ENCODE measurements at regions not wholly inside any gene's neighbourhood (a gene's known extent, or its start where the extent isn't known, plus 50 kb on each side); places are given as distances from the start of the nearest gene placed in this dataset.
"Not testable (repeated sequence)": the region's sequence is repeated elsewhere in the genome, so short reads cannot be mapped to it uniquely, and the experiment has no call there.

DNA sequence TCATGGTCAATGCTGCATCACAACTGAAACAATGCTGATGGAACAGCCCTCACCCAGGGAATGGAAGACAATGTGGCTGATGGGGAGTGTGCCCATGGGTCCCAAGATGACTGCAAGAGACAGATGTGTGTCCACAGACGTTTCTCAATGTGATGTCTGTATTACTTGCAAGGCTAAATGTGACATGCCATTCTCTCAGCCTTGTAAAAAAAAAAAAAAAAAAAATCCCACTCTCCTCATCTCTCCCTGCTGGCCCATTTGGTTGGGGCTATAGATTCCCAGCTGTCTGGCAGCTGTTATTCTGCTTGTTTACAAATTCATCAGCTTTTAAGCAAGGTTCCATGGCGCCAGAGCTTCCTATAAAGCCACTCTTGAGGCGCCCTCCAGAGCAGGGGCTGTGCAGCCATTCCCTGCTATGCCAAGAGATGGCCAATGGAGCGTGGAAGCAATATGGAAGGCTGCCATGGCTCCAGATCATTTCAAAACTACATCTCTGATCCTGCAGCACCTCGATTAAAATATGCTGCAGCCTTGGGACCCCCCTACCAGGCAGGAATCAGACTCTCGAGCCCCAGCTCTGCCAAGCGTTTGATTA is 294.8 kb downstream of the FOXO1 start:
- WGBS (ENCODE audit: insufficient coverage, low coverage, low lambda C conversion rate, missing lambda C conversion rate), result 84% methylated on average over 4 of the region's 7 CpGs
- intact Hi-C loops (cut with DNase I), result no loop called here
- ATAC-seq (no peak), DNase-seq (no peak)
- no peak for TF ChIP-seq POLR2A (IDR thresholded peaks at IDR 0.05)
- TF ChIP-seq, protein P1, sequence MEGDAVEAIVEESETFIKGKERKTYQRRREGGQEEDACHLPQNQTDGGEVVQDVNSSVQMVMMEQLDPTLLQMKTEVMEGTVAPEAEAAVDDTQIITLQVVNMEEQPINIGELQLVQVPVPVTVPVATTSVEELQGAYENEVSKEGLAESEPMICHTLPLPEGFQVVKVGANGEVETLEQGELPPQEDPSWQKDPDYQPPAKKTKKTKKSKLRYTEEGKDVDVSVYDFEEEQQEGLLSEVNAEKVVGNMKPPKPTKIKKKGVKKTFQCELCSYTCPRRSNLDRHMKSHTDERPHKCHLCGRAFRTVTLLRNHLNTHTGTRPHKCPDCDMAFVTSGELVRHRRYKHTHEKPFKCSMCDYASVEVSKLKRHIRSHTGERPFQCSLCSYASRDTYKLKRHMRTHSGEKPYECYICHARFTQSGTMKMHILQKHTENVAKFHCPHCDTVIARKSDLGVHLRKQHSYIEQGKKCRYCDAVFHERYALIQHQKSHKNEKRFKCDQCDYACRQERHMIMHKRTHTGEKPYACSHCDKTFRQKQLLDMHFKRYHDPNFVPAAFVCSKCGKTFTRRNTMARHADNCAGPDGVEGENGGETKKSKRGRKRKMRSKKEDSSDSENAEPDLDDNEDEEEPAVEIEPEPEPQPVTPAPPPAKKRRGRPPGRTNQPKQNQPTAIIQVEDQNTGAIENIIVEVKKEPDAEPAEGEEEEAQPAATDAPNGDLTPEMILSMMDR (IDR thresholded peaks at IDR 0.05), result no peak
- H3K4me1 ChIP-seq, result peaks cover 0 to 14% (median 5%) of the 10 kb centered on the region in 4 donors
- no peaks in the 10 kb centered on the region for H3K27me3 ChIP-seq
- H3K4me3 ChIP-seq, result no peak overlapping the region
- no peaks in the 10 kb centered on the region for H3K9me3 ChIP-seq
- H3K36me3 ChIP-seq, result no peaks in the 10 kb centered on the region
- H3K27ac ChIP-seq, result no peak overlapping the region

DNA sequence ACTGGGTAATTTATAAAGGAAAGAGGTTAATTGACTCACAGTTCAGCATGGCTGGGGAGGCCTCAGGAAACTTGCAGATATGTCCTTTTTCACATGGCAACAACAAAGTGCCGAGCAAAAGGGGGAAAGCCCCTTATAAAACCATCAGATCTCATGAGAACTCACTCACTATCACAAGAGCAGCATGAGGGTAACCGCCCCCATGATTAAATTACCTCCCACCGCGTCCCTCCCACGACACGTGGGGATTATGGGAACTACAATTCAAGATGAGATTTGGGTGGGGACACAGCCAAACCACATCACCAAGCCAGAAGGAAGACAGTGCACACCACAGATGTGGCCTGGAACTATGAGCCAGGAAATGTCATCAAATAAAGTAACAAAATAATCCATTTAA is 292.8 kb downstream of the FOXO1 start:
- H3K4me1 ChIP-seq; H3K4me3 ChIP-seq; ATAC-seq; intact Hi-C loops (cut with DNase I); H3K9me3 ChIP-seq; H3K36me3 ChIP-seq; H3K27ac ChIP-seq; DNase-seq; H3K27me3 ChIP-seq: not testable (repeated sequence)
- WGBS (ENCODE audit: insufficient coverage, low coverage, low lambda C conversion rate, missing lambda C conversion rate), result 66% methylated on average over 3 of the region's 6 CpGs

DNA sequence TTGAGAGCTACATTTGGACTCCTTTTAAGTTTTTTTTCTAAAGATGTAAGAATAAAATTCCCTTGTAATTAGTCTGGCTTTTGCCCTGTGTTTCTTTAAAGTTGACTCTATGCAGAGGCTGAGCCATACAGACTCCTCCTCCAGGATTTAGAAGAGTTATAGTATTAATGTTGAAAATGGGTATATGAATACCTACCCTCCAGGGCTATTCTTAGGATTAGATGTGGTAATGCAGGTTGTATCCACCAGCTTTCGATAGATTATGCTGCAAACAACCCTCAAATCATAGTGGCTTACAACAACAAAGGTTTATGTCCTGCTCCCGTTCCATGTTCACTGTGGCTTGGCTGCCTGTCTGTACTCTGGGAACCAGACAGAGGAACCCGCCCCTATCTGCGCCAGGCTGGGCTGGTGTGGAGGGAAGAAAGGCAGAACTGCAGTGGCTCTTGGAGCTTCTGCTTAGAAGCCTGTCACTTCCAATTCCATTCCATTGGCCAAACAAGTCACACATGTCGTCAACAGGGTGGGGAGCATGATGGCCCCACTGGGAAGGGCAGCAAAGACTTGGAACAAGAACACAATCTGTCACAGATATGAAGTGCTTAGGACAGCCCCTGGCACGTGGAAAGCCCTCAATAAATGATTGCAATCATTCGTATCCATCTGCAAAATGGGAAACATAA is 290.8 kb downstream of the FOXO1 start:
- H3K4me1 ChIP-seq, result peaks cover 0 to 4% (median 0%) of the 10 kb centered on the region in 4 donors
- H3K4me3 ChIP-seq, result no peak overlapping the region
- no peaks in the 10 kb centered on the region for H3K36me3 ChIP-seq
- 85% methylated on average over 7 of the region's 7 CpGs for WGBS (ENCODE audit: insufficient coverage, low coverage, low lambda C conversion rate, missing lambda C conversion rate)
- DNase-seq (no peak), ATAC-seq (no peak)
- no peaks in the 10 kb centered on the region for H3K27me3 ChIP-seq
- H3K9me3 ChIP-seq, result no peaks in the 10 kb centered on the region
- no peak for TF ChIP-seq POLR2A (IDR thresholded peaks at IDR 0.05)
- intact Hi-C loops (cut with DNase I), result no loop called here
- H3K27ac ChIP-seq, result no peak overlapping the region

DNA sequence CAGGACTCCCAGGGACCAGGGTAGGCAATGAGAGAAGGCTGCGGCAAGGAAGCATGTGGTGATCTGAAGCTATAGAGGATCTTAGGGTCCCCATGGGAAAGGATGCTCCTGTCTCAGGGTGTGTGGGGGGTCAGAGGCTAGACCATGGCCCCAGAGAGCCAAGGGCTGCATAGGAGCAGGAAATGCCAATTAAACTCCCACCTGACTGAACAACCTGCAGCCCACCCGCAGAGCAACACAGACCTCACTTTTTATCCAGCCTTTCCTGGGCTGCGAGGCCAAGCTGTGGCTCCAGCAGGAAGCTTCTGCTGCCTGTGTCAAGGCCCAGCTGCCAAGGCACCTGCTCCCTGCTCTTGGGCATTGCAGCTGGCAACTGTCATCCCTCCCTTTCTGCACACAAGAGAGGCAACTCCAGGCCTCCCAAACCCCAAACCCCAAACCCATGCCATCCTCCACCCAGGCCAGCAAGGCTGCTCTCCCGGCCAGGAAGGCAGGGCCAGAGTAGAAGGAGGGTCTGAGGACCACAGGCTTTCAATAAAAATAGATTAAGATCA is 290.1 kb downstream of the FOXO1 start:
- no CpG with 5 or more reads among the region's 4 CpGs for WGBS (ENCODE audit: insufficient coverage, low coverage, low lambda C conversion rate, missing lambda C conversion rate)
- Histone ChIP-seq H3K4me1 (peaks cover 0 to 4% (median 0%) of the 10 kb centered on the region in 4 donors), H3K4me3 (no peak overlapping the region), H3K36me3 (no peaks in the 10 kb centered on the region), H3K27ac (no peak overlapping the region), H3K9me3 (no peaks in the 10 kb centered on the region), H3K27me3 (no peaks in the 10 kb centered on the region)
- TF ChIP-seq, protein P1 (IDR thresholded peaks at IDR 0.05), result no peak
- TF ChIP-seq POLR2A (IDR thresholded peaks at IDR 0.05), result no peak
- intact Hi-C loops (cut with DNase I), result no loop called here
- ATAC-seq (no peak), DNase-seq (no peak)

DNA sequence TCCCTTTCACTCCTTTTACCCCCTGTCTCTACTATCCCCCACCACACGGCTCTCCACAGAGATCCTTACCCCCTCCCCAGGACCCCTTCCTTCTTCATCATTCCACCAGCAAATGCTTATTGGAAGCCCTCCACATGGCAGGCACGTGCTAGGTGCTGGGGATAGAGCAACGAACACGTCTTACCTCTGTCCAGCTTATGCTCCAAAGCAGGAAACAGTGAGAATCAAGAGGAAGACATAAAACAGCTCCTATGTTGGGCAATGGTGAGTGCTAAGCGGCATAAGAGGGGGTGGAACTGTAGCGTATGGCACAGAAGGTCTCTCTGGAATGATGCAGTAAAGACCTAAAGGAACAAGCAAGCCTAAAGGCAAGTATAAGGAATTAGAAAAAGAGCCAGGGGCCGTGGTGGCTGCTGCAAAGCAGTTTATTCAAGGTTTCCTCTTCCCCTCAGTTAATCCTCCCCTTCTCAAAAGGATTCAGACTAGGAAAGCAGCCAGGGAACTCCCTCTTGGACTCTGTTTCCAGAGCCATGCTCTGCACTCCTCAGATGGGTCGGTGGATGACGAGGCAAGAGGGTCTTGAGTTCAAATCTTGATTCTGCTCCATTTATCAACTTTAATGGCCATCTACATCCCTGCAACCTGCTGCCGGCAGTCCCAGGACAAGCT is 289.4 kb downstream of the FOXO1 start:
- Histone ChIP-seq H3K4me1 (peaks cover 0 to 4% (median 0%) of the 10 kb centered on the region in 4 donors), H3K9me3 (no peaks in the 10 kb centered on the region), H3K27me3 (no peaks in the 10 kb centered on the region), H3K4me3 (no peak overlapping the region), H3K27ac (no peak overlapping the region), H3K36me3 (no peaks in the 10 kb centered on the region)
- 73% methylated on average over 9 of the region's 10 CpGs for WGBS (ENCODE audit: insufficient coverage, low coverage, low lambda C conversion rate, missing lambda C conversion rate)
- no peak for TF ChIP-seq POLR2A (IDR thresholded peaks at IDR 0.05)
- TF ChIP-seq, protein P1 (IDR thresholded peaks at IDR 0.05), result no peak
- intact Hi-C loops (cut with DNase I), result no loop called here
- DNase-seq, result no peak
- ATAC-seq, result no peak

Measured in right lobe of liver (tissue), 6 donors.